HFFc6 (cell line): ENCODE measurements at regions not wholly inside any gene's neighbourhood (a gene's known extent, or its start where the extent isn't known, plus 50 kb on each side); places are given as distances from the start of the nearest gene placed in this dataset.

Source experiments
- DNase-seq: peaks from one replicate; pipeline ENCODE4 v3.0.0-alpha.2; 2018
- H3K27ac Mint-ChIP-seq: 2 replicates; pipeline ENCODE4 v1.8.0; 2020; ENCODE audit warnings: mild to moderate bottlenecking, mixed read lengths
- H3K27me3 Mint-ChIP-seq: 2 replicates; pipeline ENCODE4 v1.8.0; 2021; ENCODE audit warnings: mild to moderate bottlenecking, moderate library complexity, mixed read lengths; ENCODE audit not compliant: insufficient read depth
- H3K36me3 Mint-ChIP-seq: 2 replicates; pipeline ENCODE4 v1.8.0; 2021; ENCODE audit warnings: low read depth, mixed read lengths
- H3K4me1 Mint-ChIP-seq: 2 replicates; pipeline ENCODE4 v1.8.0; 2020; ENCODE audit warnings: low read depth, mixed read lengths
- H3K4me3 Mint-ChIP-seq: 2 replicates; pipeline ENCODE4 v1.8.0; 2020; ENCODE audit warnings: mild to moderate bottlenecking, moderate library complexity, mixed read lengths
- H3K9me3 Mint-ChIP-seq: 2 replicates; pipeline ENCODE4 v1.8.0; 2020; ENCODE audit warnings: mild to moderate bottlenecking, mixed read lengths
- CTCF ChIP-seq: fragments of 200-600 bp; sonication (generic); IDR thresholded peaks from 2 replicates; pipeline ENCODE4 v1.5.0; 2021; ENCODE audit warnings: antibody characterized with exemption, mild to moderate bottlenecking

DNA sequence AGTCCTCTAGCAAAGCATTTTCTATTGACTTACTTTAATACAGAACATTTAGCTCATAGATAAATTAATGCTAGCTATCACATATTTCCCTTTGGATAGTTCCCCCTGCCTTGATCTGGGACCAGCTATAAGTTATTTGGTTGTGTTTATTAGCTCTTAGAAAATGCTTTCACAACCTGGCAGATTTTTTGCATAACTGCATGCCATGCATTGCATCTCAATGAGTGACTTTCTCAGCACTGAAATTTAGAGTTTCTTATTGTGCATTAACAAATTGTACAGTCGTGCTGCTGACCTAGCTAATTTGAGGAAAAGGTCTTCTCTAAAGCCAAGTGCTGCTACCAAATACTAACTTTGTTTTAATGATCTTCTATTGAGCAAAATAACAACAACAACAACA is 164.8 kb downstream of the PLPPR5 start:
- no peak for TF ChIP-seq CTCF
- peak; percentile 2 for DNase-seq
- no peaks in the 10 kb centered on the region for H3K9me3 Mint-ChIP-seq
- peaks cover 1% of the 10 kb centered on the region; the same call in 1 of the 2 replicates for H3K27me3 Mint-ChIP-seq
- H3K27ac Mint-ChIP-seq = no peak overlapping the region
- no peak overlapping the region for H3K4me3 Mint-ChIP-seq
- no peaks in the 10 kb centered on the region for H3K36me3 Mint-ChIP-seq
- peaks cover 4% of the 10 kb centered on the region for H3K4me1 Mint-ChIP-seq
